Thymus (tissue), 11 donors: ENCODE measurements at regions not wholly inside any gene's neighbourhood (a gene's known extent, or its start where the extent isn't known, plus 50 kb on each side); places are given as distances from the start of the nearest gene placed in this dataset.
"Not testable (repeated sequence)": the region's sequence is repeated elsewhere in the genome, so short reads cannot be mapped to it uniquely, and the experiment has no call there.

ENCODE experiments used
- DNase-seq, 9 donors: peaks; one replicate each; pipeline ENCODE4 v3.0.0-alpha.2; 2013; ENCODE audit warnings: low spot score in 9 of 9, low read depth in 6 of 9, missing footprints in 1 of 9
- H3K27ac ChIP-seq, 2 donors: one replicate each; pipeline ENCODE4 v1.5.1; 2013; ENCODE audit warnings: control low read depth in 1 of 2, low read depth in 1 of 2, low read length in 1 of 2, mild to moderate bottlenecking in 1 of 2, moderate library complexity in 1 of 2
- H3K27me3 ChIP-seq, 2 donors: one replicate each; pipeline ENCODE4 v1.5.1; 2013; ENCODE audit warnings: low read length in 1 of 2; ENCODE audit not compliant: control insufficient read depth in 2 of 2, insufficient read depth in 1 of 2
- H3K36me3 ChIP-seq, 2 donors: one replicate each; pipeline ENCODE4 v1.5.1; 2013; ENCODE audit warnings: low read length in 1 of 2, mild to moderate bottlenecking in 1 of 2, moderate library complexity in 1 of 2; ENCODE audit not compliant: control insufficient read depth in 2 of 2, insufficient read depth in 2 of 2
- H3K4me1 ChIP-seq, 2 donors: one replicate each; pipeline ENCODE4 v1.5.1; 2013; ENCODE audit warnings: low read length in 2 of 2; ENCODE audit not compliant: control insufficient read depth in 2 of 2, insufficient read depth in 2 of 2
- H3K4me3 ChIP-seq, 2 donors: one replicate each; pipeline ENCODE4 v1.5.1; 2013; ENCODE audit warnings: low read length in 2 of 2, control low read depth in 1 of 2, mild to moderate bottlenecking in 1 of 2
- H3K9me3 ChIP-seq, 2 donors: one replicate each; pipeline ENCODE4 v1.5.1; 2013; ENCODE audit warnings: low read length in 1 of 2, mild to moderate bottlenecking in 1 of 2; ENCODE audit not compliant: control insufficient read depth in 2 of 2, insufficient read depth in 1 of 2
- WGBS: extraction: QIAGEN DNeasy Blood & Tissue Kit; methylation state at CpG from one replicate; pipeline ENCODE4 v1.1.7; 2013; 5-methylcytosine and 5-hydroxymethylcytosine counted together
- donor health status: healthy.

DNA sequence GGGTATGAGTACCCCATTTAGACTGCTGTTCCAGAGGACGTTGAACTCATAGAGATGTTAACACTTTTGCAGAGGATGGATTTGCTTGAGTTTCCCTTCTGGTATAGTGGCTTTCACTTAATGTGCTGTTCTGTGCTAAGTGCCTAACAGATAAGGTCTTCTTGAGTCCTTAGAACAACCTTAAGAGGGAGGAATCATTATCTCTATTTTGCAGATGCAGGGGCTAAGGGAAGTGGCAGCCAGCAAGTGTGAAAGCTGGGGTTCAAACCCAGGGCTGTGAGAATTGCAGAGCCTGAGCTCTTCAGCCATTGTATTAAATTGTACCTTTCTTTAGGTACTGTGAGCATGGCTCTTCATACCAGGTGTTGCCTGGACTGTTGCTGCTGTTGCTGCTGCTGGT is 122.1 kb upstream of the NRXN3 start:
- Histone ChIP-seq H3K4me3 (no peak overlapping the region), H3K9me3 (no peaks in the 10 kb centered on the region), H3K36me3 (no peaks in the 10 kb centered on the region), H3K27me3 (no peaks in the 10 kb centered on the region), H3K4me1 (no peaks in the 10 kb centered on the region), H3K27ac (no peak overlapping the region)
- no peak for DNase-seq
- WGBS: 47% methylated on average over 1 of the region's 1 CpG

DNA sequence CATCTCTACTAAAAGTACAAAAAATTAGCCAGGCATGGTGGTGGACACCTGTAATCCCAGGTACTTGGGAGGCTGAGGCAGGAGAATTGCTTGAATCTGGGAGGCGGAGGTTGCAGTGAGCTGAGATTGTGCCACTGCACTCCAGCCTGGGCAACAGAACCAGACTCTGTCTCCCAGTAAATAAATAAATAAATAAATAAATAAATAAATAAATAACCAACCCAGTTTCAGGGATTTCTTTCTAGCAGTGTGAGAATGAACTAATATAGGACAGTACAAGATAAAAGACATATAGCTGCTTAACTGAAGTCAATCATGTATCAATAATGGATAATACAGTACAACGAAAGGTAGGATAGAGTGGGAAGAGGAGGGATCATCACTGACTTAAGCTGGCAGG is 113.3 kb upstream of the NRXN3 start:
- H3K9me3 ChIP-seq, H3K4me1 ChIP-seq, DNase-seq, H3K36me3 ChIP-seq, H3K27ac ChIP-seq, H3K27me3 ChIP-seq, H3K4me3 ChIP-seq: not testable (repeated sequence)
- WGBS: 95% methylated on average over 2 of the region's 2 CpGs

DNA sequence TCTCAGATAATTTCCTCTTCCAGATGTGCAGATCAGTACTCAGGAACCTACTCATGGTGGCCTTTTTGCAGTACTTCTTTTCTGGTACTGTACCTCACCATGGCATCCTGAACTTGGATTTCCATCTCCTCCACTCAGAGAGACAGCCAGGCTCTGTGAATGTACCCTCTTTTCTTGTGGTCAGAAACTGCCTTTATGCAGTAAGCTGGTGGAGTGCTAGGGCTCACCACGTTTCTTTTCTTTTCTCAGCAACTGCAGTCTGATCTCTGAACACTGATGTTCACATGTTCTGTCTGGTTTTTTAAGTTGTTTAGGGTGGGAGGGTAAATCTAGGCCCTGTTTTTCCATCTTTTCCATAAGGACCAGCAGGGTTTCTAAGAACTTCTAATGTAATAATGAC is 99.8 kb upstream of the NRXN3 start:
- WGBS: 39% methylated on average over 1 of the region's 1 CpG
- Histone ChIP-seq H3K36me3 (no peaks in the 10 kb centered on the region), H3K4me3 (no peak overlapping the region), H3K27ac (no peak overlapping the region), H3K4me1 (no peaks in the 10 kb centered on the region), H3K9me3 (no peaks in the 10 kb centered on the region), H3K27me3 (no peaks in the 10 kb centered on the region)
- no peak for DNase-seq

DNA sequence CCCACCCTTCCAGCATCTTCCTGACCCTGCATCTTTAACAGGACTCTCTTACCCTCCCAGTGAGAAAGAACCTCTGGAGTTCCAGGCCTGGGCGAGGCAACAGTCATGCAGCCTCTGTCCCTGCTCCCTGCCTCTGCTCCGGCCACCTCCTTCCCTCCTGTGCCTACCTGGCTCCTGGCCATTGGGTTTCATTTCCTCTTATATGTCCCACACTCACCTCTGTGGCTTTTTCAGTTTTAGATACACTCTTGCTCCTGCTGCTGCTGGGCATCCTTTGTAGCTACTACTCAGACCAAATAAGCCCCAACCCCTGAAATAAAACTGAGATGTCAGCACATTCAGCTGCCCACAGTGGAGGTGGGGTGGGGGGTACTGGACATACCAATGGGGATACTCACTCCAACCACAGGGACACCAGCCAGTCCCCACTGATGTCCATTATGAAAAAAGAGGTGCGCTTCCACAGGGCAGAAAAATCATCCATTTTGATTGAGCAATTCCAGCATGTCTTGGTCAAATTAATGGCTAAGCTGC is 99.1 kb upstream of the NRXN3 start:
- 88% methylated on average over 3 of the region's 3 CpGs for WGBS
- DNase-seq: no peak
- no peaks in the 10 kb centered on the region for H3K9me3 ChIP-seq

DNA sequence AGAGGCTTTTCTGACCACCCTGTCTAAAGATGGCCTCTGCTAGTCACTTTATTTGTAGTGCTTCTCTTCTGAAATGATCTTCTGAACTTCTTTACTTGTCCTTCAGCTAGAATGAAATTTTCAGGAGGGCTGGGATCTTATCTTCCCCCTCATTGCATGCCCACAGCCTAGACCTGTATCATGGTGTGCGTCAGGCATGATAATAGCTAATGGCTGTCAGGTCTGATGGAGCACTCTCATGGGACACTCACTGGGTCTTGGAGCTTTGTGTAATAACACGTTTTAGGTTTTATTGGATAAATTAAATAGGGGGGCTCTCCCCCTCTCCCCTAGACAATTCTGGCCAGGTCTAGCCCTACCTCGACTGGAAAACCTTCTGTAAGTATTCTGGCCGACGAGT is 97.1 kb upstream of the NRXN3 start:
- no peak overlapping the region for H3K27ac ChIP-seq
- 88% methylated on average over 5 of the region's 5 CpGs for WGBS
- no peaks in the 10 kb centered on the region for H3K36me3 ChIP-seq
- no peak for DNase-seq
- H3K4me1 ChIP-seq: no peaks in the 10 kb centered on the region
- no peak overlapping the region for H3K4me3 ChIP-seq
- no peaks in the 10 kb centered on the region for H3K9me3 ChIP-seq
- H3K27me3 ChIP-seq: no peaks in the 10 kb centered on the region

More for the DNA sequence above, 99.1 kb upstream of the NRXN3 start:
- Histone ChIP-seq H3K27ac (no peak overlapping the region), H3K36me3 (no peaks in the 10 kb centered on the region), H3K27me3 (no peaks in the 10 kb centered on the region), H3K4me1 (no peaks in the 10 kb centered on the region), H3K4me3 (no peak overlapping the region)

DNA sequence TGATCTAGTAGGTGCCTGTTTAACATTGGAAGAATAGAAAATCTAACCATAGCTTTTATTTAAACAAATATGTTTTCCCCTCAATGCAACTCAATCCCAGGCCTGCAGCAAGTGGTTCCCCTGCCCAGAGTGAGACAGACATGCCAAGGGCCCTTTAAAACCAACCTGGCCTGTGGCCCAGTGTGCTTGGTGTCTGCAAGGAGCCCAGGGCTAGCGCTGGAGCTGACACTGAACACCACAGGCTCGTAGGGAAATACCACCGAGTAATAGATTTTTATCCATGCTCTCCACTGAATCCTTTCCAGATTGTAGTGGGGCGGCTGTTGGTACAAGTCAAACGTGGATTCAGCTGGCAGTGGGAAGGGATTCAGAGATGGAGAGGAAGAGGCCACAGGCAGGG is 95.6 kb upstream of the NRXN3 start:
- no peak overlapping the region for H3K27ac ChIP-seq
- no peaks in the 10 kb centered on the region for H3K4me1 ChIP-seq
- H3K4me3 ChIP-seq: no peak overlapping the region
- DNase-seq: no peak
- H3K27me3 ChIP-seq: no peaks in the 10 kb centered on the region
- WGBS: 83% methylated on average over 5 of the region's 5 CpGs
- H3K9me3 ChIP-seq: no peaks in the 10 kb centered on the region
- no peaks in the 10 kb centered on the region for H3K36me3 ChIP-seq

DNA sequence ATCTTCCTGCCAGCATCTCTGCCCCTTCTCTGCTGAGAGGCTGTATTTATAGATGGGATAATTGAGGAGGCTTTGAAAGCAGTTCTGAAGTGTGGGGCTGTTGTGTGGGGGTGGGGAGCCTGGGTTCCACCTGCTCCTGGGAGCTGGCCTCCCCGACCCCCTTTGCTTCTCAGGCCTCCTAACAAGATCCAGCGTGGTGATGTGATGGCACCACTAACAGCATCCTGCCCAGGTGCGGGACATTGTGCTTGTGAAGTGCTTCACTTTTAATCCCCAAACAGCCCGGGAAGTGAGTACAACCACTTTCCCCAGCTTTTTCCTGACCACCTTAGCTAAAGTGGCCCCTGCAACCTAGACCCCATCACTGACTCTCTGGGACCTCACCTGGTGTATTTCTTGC is 95.1 kb upstream of the NRXN3 start:
- WGBS: 88% methylated on average over 4 of the region's 4 CpGs
- no peaks in the 10 kb centered on the region for H3K9me3 ChIP-seq
- H3K4me3 ChIP-seq: no peak overlapping the region
- no peak for DNase-seq
- H3K4me1 ChIP-seq: no peaks in the 10 kb centered on the region
- no peak overlapping the region for H3K27ac ChIP-seq
- H3K36me3 ChIP-seq: no peaks in the 10 kb centered on the region
- no peaks in the 10 kb centered on the region for H3K27me3 ChIP-seq

DNA sequence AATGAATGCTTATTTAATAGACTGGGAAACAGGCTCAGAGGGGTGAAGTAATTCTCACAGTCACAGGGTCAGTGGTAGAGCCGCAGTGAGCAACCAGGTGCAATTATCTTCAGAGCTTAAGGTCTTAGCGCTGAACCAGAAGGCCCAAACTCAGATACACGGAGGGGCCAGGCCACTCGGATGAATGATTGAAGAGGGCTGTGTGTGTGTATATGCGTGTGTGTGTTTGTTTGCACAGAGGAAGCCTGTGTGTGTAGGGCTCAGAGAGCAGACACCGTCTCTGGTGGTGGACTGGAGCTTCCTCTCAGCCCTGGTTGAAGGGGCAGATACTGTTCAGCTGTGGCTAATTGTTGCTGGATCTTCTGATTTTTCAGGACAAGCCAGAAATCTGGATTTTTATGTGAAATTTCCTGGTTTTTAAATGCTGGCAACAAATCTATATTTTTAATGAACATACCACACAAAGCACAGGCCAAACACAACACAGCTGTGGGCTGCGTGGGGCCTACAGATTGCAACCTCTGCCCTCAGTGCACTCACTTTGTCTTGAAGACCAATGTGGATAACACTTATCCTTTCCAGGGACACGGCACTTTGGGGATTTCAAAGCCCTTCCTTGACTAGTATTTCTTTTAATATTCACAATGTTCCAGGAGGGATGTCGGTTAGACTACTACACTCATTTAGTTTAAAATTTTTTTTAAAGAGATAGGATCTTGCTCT is 94.5 kb upstream of the NRXN3 start:
- H3K27me3 ChIP-seq: no peaks in the 10 kb centered on the region
- H3K36me3 ChIP-seq: no peaks in the 10 kb centered on the region
- 92% methylated on average over 9 of the region's 9 CpGs for WGBS
- no peak overlapping the region for H3K27ac ChIP-seq
- H3K4me1 ChIP-seq: no peaks in the 10 kb centered on the region
- no peak overlapping the region for H3K4me3 ChIP-seq
- no peaks in the 10 kb centered on the region for H3K9me3 ChIP-seq
- no peak for DNase-seq

DNA sequence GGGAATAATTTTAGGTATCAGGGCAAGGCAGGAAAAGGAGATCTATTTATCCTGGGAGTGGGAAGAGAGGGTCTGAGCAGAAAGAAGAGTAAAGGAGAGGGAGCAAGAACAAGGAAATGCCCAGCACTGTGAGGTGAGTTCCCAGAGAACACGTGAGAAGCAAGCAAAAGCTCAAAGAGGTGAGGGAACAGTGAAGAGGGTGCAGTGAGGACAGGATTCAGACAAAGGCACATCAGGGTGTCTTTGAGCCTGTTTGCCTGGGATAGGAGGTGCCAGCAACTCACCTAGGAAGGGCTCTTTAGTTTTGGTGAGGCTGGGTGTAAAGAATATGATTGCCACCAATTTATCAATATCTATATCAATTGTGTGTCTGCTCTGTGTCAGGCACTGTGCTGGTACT is 88.9 kb upstream of the NRXN3 start:
- no peaks in the 10 kb centered on the region for H3K36me3 ChIP-seq
- DNase-seq: no peak
- H3K9me3 ChIP-seq: no peaks in the 10 kb centered on the region
- H3K27me3 ChIP-seq: no peaks in the 10 kb centered on the region
- H3K4me1 ChIP-seq: no peaks in the 10 kb centered on the region
- 42% methylated on average over 1 of the region's 1 CpG for WGBS
- H3K4me3 ChIP-seq: no peak overlapping the region
- no peak overlapping the region for H3K27ac ChIP-seq
